Ovary (tissue), 3 donors: ENCODE measurements at regions not wholly inside any gene's neighbourhood (a gene's known extent, or its start where the extent isn't known, plus 50 kb on each side); places are given as distances from the start of the nearest gene placed in this dataset.

Source experiments
- CTCF ChIP-seq, 3 donors: fragments of 450-650 bp in 2 of 3; fragments of 200-600 bp in 1 of 3; IDR thresholded peaks; one replicate each; pipeline versions ENCODE4 v1.5.1 to v1.8.0; 2016 to 2022; ENCODE audit warnings: antibody characterized with exemption in 3 of 3, mild to moderate bottlenecking in 1 of 3
- EP300 ChIP-seq: sonication (generic); formaldehyde crosslinking; IDR thresholded peaks from one replicate; pipeline ENCODE4 v1.6.1; 2017; ENCODE audit warnings: antibody characterized with exemption
- POLR2A ChIP-seq: fragments of 450-650 bp; IDR thresholded peaks from one replicate; pipeline ENCODE4 v1.6.1; 2017; ENCODE audit warnings: antibody characterized with exemption, mild to moderate bottlenecking, moderate library complexity
- donor health status: DM: no; HTN: no; CAD: no.

GRCh38 chr5:6169660-6170059 lies 208.7 kb downstream of the MED10 start:
- TF ChIP-seq CTCF (IDR thresholded peaks at IDR 0.05) (no peak), POLR2A (no peak), EP300 (no peak)
